Keratinocyte (primary cell): ENCODE measurements at regions not wholly inside any gene's neighbourhood (a gene's known extent, or its start where the extent isn't known, plus 50 kb on each side); places are given as distances from the start of the nearest gene placed in this dataset.

Source experiments
- EZH2 ChIP-seq: IDR thresholded peaks from one replicate; pipeline ENCODE4 v1.6.1; 2012; ENCODE audit warnings: inconsistent platforms, mild to moderate bottlenecking, low read length, moderate library complexity
- TF ChIP-seq, protein P1 (sequence below), 3 experiments: IDR thresholded peaks in 1 of 3; conservative IDR thresholded peaks in 1 of 3; optimal IDR thresholded peaks in 1 of 3; 2 replicates in 2 of 3; 3 replicates in 1 of 3; pipeline versions ENCODE3 to v1.5.1; 2011; ENCODE audit warnings: low read length in 3 of 3, mild to moderate bottlenecking in 3 of 3, moderate library complexity in 2 of 3, control low read depth in 1 of 3, inconsistent platforms in 1 of 3; ENCODE audit not compliant: insufficient read depth in 2 of 3; ENCODE audit errors: extremely low read depth in 1 of 3

DNA sequence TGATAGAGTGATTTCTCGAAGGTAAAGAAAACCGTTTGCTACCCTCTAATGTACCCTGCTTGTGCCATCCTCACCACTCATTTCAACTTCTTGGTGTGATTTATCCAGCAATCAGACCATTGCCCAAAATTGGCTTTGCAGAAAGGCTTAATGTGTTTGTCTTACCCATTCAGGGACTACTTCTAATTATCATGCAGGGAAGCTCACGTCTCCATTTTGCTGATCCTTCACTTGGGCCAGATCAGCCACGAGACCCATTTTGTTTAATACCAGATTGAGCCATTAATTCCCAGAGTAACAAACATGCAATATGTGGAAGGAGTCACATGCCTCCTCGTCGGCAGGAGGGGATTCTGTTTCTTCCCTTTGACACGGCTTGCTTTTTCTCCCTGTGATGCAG, 51.1 kb upstream of the CRY1 start:
- TF ChIP-seq, protein P1, sequence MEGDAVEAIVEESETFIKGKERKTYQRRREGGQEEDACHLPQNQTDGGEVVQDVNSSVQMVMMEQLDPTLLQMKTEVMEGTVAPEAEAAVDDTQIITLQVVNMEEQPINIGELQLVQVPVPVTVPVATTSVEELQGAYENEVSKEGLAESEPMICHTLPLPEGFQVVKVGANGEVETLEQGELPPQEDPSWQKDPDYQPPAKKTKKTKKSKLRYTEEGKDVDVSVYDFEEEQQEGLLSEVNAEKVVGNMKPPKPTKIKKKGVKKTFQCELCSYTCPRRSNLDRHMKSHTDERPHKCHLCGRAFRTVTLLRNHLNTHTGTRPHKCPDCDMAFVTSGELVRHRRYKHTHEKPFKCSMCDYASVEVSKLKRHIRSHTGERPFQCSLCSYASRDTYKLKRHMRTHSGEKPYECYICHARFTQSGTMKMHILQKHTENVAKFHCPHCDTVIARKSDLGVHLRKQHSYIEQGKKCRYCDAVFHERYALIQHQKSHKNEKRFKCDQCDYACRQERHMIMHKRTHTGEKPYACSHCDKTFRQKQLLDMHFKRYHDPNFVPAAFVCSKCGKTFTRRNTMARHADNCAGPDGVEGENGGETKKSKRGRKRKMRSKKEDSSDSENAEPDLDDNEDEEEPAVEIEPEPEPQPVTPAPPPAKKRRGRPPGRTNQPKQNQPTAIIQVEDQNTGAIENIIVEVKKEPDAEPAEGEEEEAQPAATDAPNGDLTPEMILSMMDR (optimal IDR thresholded peaks at IDR 0.05 in 1 of 3, IDR thresholded peaks at IDR 0.05 in 1 of 3, conservative IDR thresholded peaks at IDR 0.05 in 1 of 3; ENCODE audit: extremely low read depth in 1 of 3, insufficient read depth in 2 of 3, low read length in 3 of 3): no peak
- no peak for TF ChIP-seq EZH2
